ENCODE measurements at regions not wholly inside any gene's neighbourhood (a gene's known extent, or its start where the extent isn't known, plus 50 kb on each side); places are given as distances from the start of the nearest gene placed in this dataset.

- TF ChIP-seq CTCF (conservative IDR thresholded peaks at IDR 0.05; ENCODE audit: low read depth, low read length) (no peak), EZH2 (IDR thresholded peaks at IDR 0.05; ENCODE audit: low read length, unreplicated experiment) (no peak)
Observed at GRCh38 chr5:2863675-2864433, 112.4 kb upstream of the IRX2 start.
